ENCODE measurements at regions not wholly inside any gene's neighbourhood (a gene's known extent, or its start where the extent isn't known, plus 50 kb on each side); places are given as distances from the start of the nearest gene placed in this dataset.
"Not testable (repeated sequence)": the region's sequence is repeated elsewhere in the genome, so short reads cannot be mapped to it uniquely, and the experiment has no call there.

- Histone ChIP-seq H3K27me3 (ENCODE audit: control insufficient read depth, insufficient read depth, low read length) (no peaks in the 10 kb centered on the region), H3K4me2 (ENCODE audit: low read length) (peak overlapping the region; percentile 10), H3K9ac (ENCODE audit: low read depth, low read length) (no peak overlapping the region), H3K4me1 (ENCODE audit: control insufficient read depth, insufficient read depth, low read length) (peaks cover 10% of the 10 kb centered on the region), H3K4me3 (ENCODE audit: low read length) (no peak overlapping the region), H3K36me3 (ENCODE audit: insufficient read depth, low read length) (no peaks in the 10 kb centered on the region), H3K9me3 (replicated peaks; ENCODE audit: low read length) (no peaks in the 10 kb centered on the region)
Observed at GRCh38 chr5:68683632-68684036, 410.2 kb upstream of the SLC30A5 start.

- H3K9ac ChIP-seq (ENCODE audit: low read depth, low read length), result no peak overlapping the region
- H3K36me3 ChIP-seq (ENCODE audit: insufficient read depth, low read length), result no peaks in the 10 kb centered on the region
- H3K9me3 ChIP-seq (replicated peaks; ENCODE audit: low read length), result no peaks in the 10 kb centered on the region
- no peak overlapping the region for H3K4me3 ChIP-seq (ENCODE audit: low read length)
- H3K4me1 ChIP-seq (ENCODE audit: control insufficient read depth, insufficient read depth, low read length), result peaks cover 10% of the 10 kb centered on the region
- no peaks in the 10 kb centered on the region for H3K27me3 ChIP-seq (ENCODE audit: control insufficient read depth, insufficient read depth, low read length)
- no peak overlapping the region for H3K4me2 ChIP-seq (ENCODE audit: low read length)
Observed at GRCh38 chr5:68685863-68686262, 408.0 kb upstream of the SLC30A5 start.

GRCh38 chr5:68688547-68688946 lies 405.3 kb upstream of the SLC30A5 start:
- Histone ChIP-seq H3K27me3 (ENCODE audit: control insufficient read depth, insufficient read depth, low read length) (no peaks in the 10 kb centered on the region), H3K9me3 (replicated peaks; ENCODE audit: low read length) (no peaks in the 10 kb centered on the region), H3K36me3 (ENCODE audit: insufficient read depth, low read length) (no peaks in the 10 kb centered on the region), H3K9ac (ENCODE audit: low read depth, low read length) (no peak overlapping the region), H3K4me1 (ENCODE audit: control insufficient read depth, insufficient read depth, low read length) (no peaks in the 10 kb centered on the region), H3K4me3 (ENCODE audit: low read length) (no peak overlapping the region), H3K4me2 (ENCODE audit: low read length) (no peak overlapping the region)

DNA sequence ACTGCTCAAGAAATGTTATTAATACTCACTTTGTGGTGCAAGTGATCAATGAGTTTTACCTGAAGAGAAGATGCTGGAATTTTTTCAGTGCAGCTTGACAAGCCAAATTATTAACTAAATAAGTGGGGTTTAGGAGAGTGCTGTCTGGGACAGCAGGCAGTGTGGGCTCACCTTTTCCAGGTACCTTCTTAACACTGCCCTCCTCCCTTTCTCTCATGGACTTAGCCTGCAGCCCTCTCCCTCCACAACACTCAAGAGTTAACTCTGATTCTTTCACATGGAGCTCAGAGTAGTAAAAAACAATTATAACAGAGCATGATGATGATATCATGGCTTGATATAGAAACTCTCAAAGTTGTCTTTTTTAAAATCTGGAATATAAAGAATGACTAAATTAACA lies 404.8 kb upstream of the SLC30A5 start:
- no peaks in the 10 kb centered on the region for H3K4me1 ChIP-seq (ENCODE audit: control insufficient read depth, insufficient read depth, low read length)
- no peaks in the 10 kb centered on the region for H3K27me3 ChIP-seq (ENCODE audit: control insufficient read depth, insufficient read depth, low read length)
- no peak overlapping the region for H3K9ac ChIP-seq (ENCODE audit: low read depth, low read length)
- H3K4me3 ChIP-seq (ENCODE audit: low read length), result no peak overlapping the region
- no peaks in the 10 kb centered on the region for H3K36me3 ChIP-seq (ENCODE audit: insufficient read depth, low read length)
- H3K9me3 ChIP-seq (replicated peaks; ENCODE audit: low read length), result no peaks in the 10 kb centered on the region
- no peak overlapping the region for H3K4me2 ChIP-seq (ENCODE audit: low read length)

GRCh38 chr5:68691874-68692273 lies 401.9 kb upstream of the SLC30A5 start:
- H3K4me3 ChIP-seq (ENCODE audit: low read length); H3K9me3 ChIP-seq (replicated peaks; ENCODE audit: low read length); H3K27me3 ChIP-seq (ENCODE audit: control insufficient read depth, insufficient read depth, low read length); H3K4me1 ChIP-seq (ENCODE audit: control insufficient read depth, insufficient read depth, low read length); H3K4me2 ChIP-seq (ENCODE audit: low read length); H3K9ac ChIP-seq (ENCODE audit: low read depth, low read length); H3K36me3 ChIP-seq (ENCODE audit: insufficient read depth, low read length): not testable (repeated sequence)

- no peaks in the 10 kb centered on the region for H3K4me1 ChIP-seq (ENCODE audit: control insufficient read depth, insufficient read depth, low read length)
- H3K9me3 ChIP-seq (replicated peaks; ENCODE audit: low read length), result no peaks in the 10 kb centered on the region
- H3K4me3 ChIP-seq (ENCODE audit: low read length), result no peak overlapping the region
- no peak overlapping the region for H3K9ac ChIP-seq (ENCODE audit: low read depth, low read length)
- no peaks in the 10 kb centered on the region for H3K27me3 ChIP-seq (ENCODE audit: control insufficient read depth, insufficient read depth, low read length)
- no peaks in the 10 kb centered on the region for H3K36me3 ChIP-seq (ENCODE audit: insufficient read depth, low read length)
- H3K4me2 ChIP-seq (ENCODE audit: low read length), result no peak overlapping the region
Observed at GRCh38 chr5:68698025-68698940, 395.5 kb upstream of the SLC30A5 start.

DNA sequence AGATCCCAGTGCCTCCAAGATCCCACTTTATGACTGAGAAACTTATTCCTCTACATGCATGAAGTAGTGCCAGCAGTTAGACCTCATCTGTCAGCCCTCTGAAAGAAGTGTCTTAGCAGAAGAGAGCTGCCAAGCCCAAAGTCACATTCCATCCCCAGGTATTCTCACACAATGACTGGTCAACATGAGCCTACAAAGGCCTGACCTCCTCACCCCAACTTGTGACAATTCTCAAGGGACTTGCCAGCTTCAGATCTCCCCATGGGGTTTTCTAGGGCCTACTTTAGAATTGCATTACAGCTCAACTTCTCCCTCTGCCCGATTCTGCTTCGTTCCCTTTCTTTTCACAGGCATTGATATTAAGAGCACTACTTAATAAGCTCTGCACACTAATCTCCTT lies 393.8 kb upstream of the SLC30A5 start:
- no peak overlapping the region for H3K4me3 ChIP-seq (ENCODE audit: low read length)
- no peaks in the 10 kb centered on the region for H3K27me3 ChIP-seq (ENCODE audit: control insufficient read depth, insufficient read depth, low read length)
- no peaks in the 10 kb centered on the region for H3K9me3 ChIP-seq (replicated peaks; ENCODE audit: low read length)
- no peaks in the 10 kb centered on the region for H3K4me1 ChIP-seq (ENCODE audit: control insufficient read depth, insufficient read depth, low read length)
- no peak overlapping the region for H3K9ac ChIP-seq (ENCODE audit: low read depth, low read length)
- no peak overlapping the region for H3K4me2 ChIP-seq (ENCODE audit: low read length)
- no peaks in the 10 kb centered on the region for H3K36me3 ChIP-seq (ENCODE audit: insufficient read depth, low read length)

GRCh38 chr5:68707575-68707974 lies 386.2 kb upstream of the SLC30A5 start:
- Histone ChIP-seq H3K27me3 (ENCODE audit: control insufficient read depth, insufficient read depth, low read length) (no peaks in the 10 kb centered on the region), H3K9ac (ENCODE audit: low read depth, low read length) (no peak overlapping the region), H3K36me3 (ENCODE audit: insufficient read depth, low read length) (no peaks in the 10 kb centered on the region), H3K9me3 (replicated peaks; ENCODE audit: low read length) (no peaks in the 10 kb centered on the region), H3K4me2 (ENCODE audit: low read length) (no peak overlapping the region), H3K4me1 (ENCODE audit: control insufficient read depth, insufficient read depth, low read length) (peaks cover 4% of the 10 kb centered on the region), H3K4me3 (ENCODE audit: low read length) (no peak overlapping the region)

DNA sequence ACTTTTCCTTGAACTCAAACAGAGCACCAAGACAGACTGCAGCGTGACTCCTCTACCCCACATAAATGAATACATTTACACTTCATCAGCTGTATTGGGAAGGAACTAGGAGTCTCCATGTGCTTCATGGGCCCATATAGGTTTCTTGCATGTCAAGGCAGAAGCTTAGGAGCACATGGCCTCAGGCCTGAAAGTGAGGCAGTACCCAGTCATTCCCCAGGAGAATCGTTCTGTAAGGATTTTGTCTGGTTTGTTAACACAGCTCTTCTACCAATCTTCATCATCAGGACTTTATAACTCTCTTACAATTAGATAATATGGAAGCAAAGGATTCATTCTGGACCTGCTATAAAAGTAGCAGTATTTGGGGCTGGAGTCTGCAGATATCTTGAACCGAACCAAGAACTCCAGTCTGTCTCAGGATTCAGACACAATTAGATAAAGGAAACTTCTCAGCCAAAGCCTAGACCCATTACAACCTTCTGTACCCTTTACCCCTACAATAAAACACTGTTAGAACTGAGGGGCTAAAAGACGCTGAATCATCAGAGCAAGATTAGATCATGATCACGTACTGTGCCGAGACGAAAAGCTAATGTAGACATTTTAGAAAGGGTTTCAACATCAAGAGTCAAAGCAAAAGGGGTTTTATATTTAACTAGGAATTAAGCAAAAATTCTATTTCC lies 385.5 kb upstream of the SLC30A5 start:
- Histone ChIP-seq H3K9me3 (replicated peaks; ENCODE audit: low read length) (no peaks in the 10 kb centered on the region), H3K4me1 (ENCODE audit: control insufficient read depth, insufficient read depth, low read length) (peaks cover 4% of the 10 kb centered on the region), H3K27me3 (ENCODE audit: control insufficient read depth, insufficient read depth, low read length) (no peaks in the 10 kb centered on the region), H3K4me3 (ENCODE audit: low read length) (no peak overlapping the region), H3K4me2 (ENCODE audit: low read length) (no peak overlapping the region), H3K9ac (ENCODE audit: low read depth, low read length) (no peak overlapping the region), H3K36me3 (ENCODE audit: insufficient read depth, low read length) (no peaks in the 10 kb centered on the region)

GRCh38 chr5:68708842-68709170 lies 385.0 kb upstream of the SLC30A5 start:
- H3K9me3 ChIP-seq (replicated peaks; ENCODE audit: low read length), result no peaks in the 10 kb centered on the region
- no peak overlapping the region for H3K4me3 ChIP-seq (ENCODE audit: low read length)
- H3K36me3 ChIP-seq (ENCODE audit: insufficient read depth, low read length), result no peaks in the 10 kb centered on the region
- no peaks in the 10 kb centered on the region for H3K27me3 ChIP-seq (ENCODE audit: control insufficient read depth, insufficient read depth, low read length)
- no peak overlapping the region for H3K4me2 ChIP-seq (ENCODE audit: low read length)
- peaks cover 4% of the 10 kb centered on the region for H3K4me1 ChIP-seq (ENCODE audit: control insufficient read depth, insufficient read depth, low read length)
- H3K9ac ChIP-seq (ENCODE audit: low read depth, low read length), result no peak overlapping the region

DNA sequence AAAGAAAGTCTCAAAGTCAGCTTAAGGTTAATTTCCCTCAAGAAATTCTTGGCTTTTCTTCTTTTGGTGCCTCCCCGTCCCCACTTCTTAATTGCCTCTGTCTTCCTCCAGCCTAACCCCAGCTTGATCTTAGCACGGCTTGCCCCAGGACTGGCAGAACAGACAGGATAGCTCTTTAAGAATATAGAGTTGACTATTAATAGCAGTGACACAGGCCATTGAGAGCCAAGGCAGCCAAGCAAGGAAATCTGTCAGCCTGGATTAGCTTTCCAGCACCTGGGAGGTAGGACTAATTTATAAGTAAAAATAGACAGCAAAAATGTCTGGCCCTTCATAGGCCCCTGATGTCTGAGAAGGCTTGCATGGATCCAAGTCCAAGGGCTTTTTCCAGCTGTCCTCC lies 384.6 kb upstream of the SLC30A5 start:
- Histone ChIP-seq H3K4me3 (ENCODE audit: low read length) (no peak overlapping the region), H3K4me1 (ENCODE audit: control insufficient read depth, insufficient read depth, low read length) (peaks cover 4% of the 10 kb centered on the region), H3K27me3 (ENCODE audit: control insufficient read depth, insufficient read depth, low read length) (no peaks in the 10 kb centered on the region), H3K9me3 (replicated peaks; ENCODE audit: low read length) (no peaks in the 10 kb centered on the region), H3K4me2 (ENCODE audit: low read length) (no peak overlapping the region), H3K36me3 (ENCODE audit: insufficient read depth, low read length) (no peaks in the 10 kb centered on the region), H3K9ac (ENCODE audit: low read depth, low read length) (no peak overlapping the region)

GRCh38 chr5:68710514-68710913 lies 383.3 kb upstream of the SLC30A5 start:
- Histone ChIP-seq H3K27me3 (ENCODE audit: control insufficient read depth, insufficient read depth, low read length) (no peaks in the 10 kb centered on the region), H3K4me3 (ENCODE audit: low read length) (no peak overlapping the region), H3K4me1 (ENCODE audit: control insufficient read depth, insufficient read depth, low read length) (peaks cover 4% of the 10 kb centered on the region)

More at GRCh38 chr5:68710514-68710913, 383.3 kb upstream of the SLC30A5 start:
- no peak overlapping the region for H3K4me2 ChIP-seq (ENCODE audit: low read length)
- no peak overlapping the region for H3K9ac ChIP-seq (ENCODE audit: low read depth, low read length)
- no peaks in the 10 kb centered on the region for H3K36me3 ChIP-seq (ENCODE audit: insufficient read depth, low read length)
- no peaks in the 10 kb centered on the region for H3K9me3 ChIP-seq (replicated peaks; ENCODE audit: low read length)

Measured in skeletal muscle satellite cell (primary cell).